ENCODE measurements at regions not wholly inside any gene's neighbourhood (a gene's known extent, or its start where the extent isn't known, plus 50 kb on each side); places are given as distances from the start of the nearest gene placed in this dataset.

GRCh38 chr6:80639181-80639629 is 532.7 kb downstream of the BCKDHB start:
- TF ChIP-seq, protein P1, sequence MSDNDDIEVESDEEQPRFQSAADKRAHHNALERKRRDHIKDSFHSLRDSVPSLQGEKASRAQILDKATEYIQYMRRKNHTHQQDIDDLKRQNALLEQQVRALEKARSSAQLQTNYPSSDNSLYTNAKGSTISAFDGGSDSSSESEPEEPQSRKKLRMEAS (IDR thresholded peaks at IDR 0.05): no peak
- TF ChIP-seq, protein P2, sequence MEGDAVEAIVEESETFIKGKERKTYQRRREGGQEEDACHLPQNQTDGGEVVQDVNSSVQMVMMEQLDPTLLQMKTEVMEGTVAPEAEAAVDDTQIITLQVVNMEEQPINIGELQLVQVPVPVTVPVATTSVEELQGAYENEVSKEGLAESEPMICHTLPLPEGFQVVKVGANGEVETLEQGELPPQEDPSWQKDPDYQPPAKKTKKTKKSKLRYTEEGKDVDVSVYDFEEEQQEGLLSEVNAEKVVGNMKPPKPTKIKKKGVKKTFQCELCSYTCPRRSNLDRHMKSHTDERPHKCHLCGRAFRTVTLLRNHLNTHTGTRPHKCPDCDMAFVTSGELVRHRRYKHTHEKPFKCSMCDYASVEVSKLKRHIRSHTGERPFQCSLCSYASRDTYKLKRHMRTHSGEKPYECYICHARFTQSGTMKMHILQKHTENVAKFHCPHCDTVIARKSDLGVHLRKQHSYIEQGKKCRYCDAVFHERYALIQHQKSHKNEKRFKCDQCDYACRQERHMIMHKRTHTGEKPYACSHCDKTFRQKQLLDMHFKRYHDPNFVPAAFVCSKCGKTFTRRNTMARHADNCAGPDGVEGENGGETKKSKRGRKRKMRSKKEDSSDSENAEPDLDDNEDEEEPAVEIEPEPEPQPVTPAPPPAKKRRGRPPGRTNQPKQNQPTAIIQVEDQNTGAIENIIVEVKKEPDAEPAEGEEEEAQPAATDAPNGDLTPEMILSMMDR (IDR thresholded peaks at IDR 0.05): no peak
- TF ChIP-seq HDAC2 (IDR thresholded peaks at IDR 0.05): no peak
- no peak for TF ChIP-seq RFX5 (IDR thresholded peaks at IDR 0.05)
- no peak for TF ChIP-seq JUNB (IDR thresholded peaks at IDR 0.05)
- no peak for TF ChIP-seq POLR2A (IDR thresholded peaks at IDR 0.05; ENCODE audit: low read length)
- TF ChIP-seq USF2 (IDR thresholded peaks at IDR 0.05): no peak
- no peak for TF ChIP-seq JUN (IDR thresholded peaks at IDR 0.05)
- TF ChIP-seq KDM1A (IDR thresholded peaks at IDR 0.05; ENCODE audit: low read depth): no peak
- TF ChIP-seq, protein P3, sequence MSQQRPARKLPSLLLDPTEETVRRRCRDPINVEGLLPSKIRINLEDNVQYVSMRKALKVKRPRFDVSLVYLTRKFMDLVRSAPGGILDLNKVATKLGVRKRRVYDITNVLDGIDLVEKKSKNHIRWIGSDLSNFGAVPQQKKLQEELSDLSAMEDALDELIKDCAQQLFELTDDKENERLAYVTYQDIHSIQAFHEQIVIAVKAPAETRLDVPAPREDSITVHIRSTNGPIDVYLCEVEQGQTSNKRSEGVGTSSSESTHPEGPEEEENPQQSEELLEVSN (IDR thresholded peaks at IDR 0.05; ENCODE audit: borderline replicate concordance, low read depth): no peak
